ENCODE measurements at regions not wholly inside any gene's neighbourhood (a gene's known extent, or its start where the extent isn't known, plus 50 kb on each side); places are given as distances from the start of the nearest gene placed in this dataset.

- H4K5ac ChIP-seq (ENCODE audit: insufficient read length, low read depth, low read length), result no peak overlapping the region
- H2BK5ac ChIP-seq (ENCODE audit: low read depth, low read length), result no peak overlapping the region
- no peak overlapping the region for H3K14ac ChIP-seq (ENCODE audit: insufficient read length)
- H3K36me3 ChIP-seq (ENCODE audit: control insufficient read depth in 2 of 4, insufficient read depth in 4 of 4, low read length in 3 of 4), result no peaks in the 10 kb centered on the region
- no peak overlapping the region for H4K91ac ChIP-seq (replicated peaks; ENCODE audit: insufficient read length, low read length)
- no peak overlapping the region for H3K27ac ChIP-seq (ENCODE audit: low read depth, low read length)
- H3K9ac ChIP-seq (replicated peaks in 1 of 4; ENCODE audit: extremely low read depth in 1 of 4, low read depth in 3 of 4, low read length in 3 of 4), result no peak overlapping the region
- DNase-seq (ENCODE audit: low read depth in 1 of 2, low spot score in 2 of 2) (no peak), FAIRE-seq (no peak)
- H2BK120ac ChIP-seq (replicated peaks; ENCODE audit: low read depth, low read length), result no peak overlapping the region
- no peak overlapping the region for H3K18ac ChIP-seq (ENCODE audit: extremely low read depth, low read length)
- peaks cover 0 to 19% (median 16%) of the 10 kb centered on the region in 4 experiments; a peak in 6 of 7 replicates for H3K27me3 ChIP-seq (replicated peaks in 1 of 4; ENCODE audit: control insufficient read depth in 3 of 4, extremely low read depth in 1 of 4, insufficient read depth in 3 of 4, low read length in 3 of 4)
- no peak overlapping the region for H2AK5ac ChIP-seq (ENCODE audit: low read depth, low read length)
- H2BK12ac ChIP-seq (ENCODE audit: low read depth, low read length), result no peak overlapping the region
- no peaks in the 10 kb centered on the region for H4K20me1 ChIP-seq (replicated peaks in 1 of 2; ENCODE audit: control insufficient read depth in 1 of 2, insufficient read depth in 2 of 2, low read length in 2 of 2)
- H3K4me1 ChIP-seq (replicated peaks in 1 of 4; ENCODE audit: control insufficient read depth in 3 of 4, insufficient read depth in 4 of 4, low read length in 3 of 4), result peaks cover 0 to 10% (median 8%) of the 10 kb centered on the region in 4 experiments; a peak in 6 of 7 replicates
- H3K79me1 ChIP-seq (ENCODE audit: low read depth, low read length), result no peaks in the 10 kb centered on the region
- H3K23ac ChIP-seq (ENCODE audit: insufficient read length), result no peak overlapping the region
- CTCF ChIA-PET (ENCODE audit: partially characterized antibody), result interaction anchor here (0.9 to 2.2 kb wide), 4 partner anchors 56 to 234 kb away, joined by 3 to 9 read pairs (median 4); no protein-coding TSS in a partner anchor
- no peak overlapping the region for H3K4me2 ChIP-seq (ENCODE audit: insufficient read depth in 1 of 2, low read depth in 2 of 2, low read length in 2 of 2)
- H3K4ac ChIP-seq (replicated peaks; ENCODE audit: insufficient read length, low read depth, low read length), result no peak overlapping the region
- H3K56ac ChIP-seq (replicated peaks; ENCODE audit: insufficient read length, low read depth, low read length), result no peak overlapping the region
- H3K4me3 ChIP-seq (ENCODE audit: extremely low read depth in 1 of 4, insufficient read depth in 2 of 4, low read depth in 3 of 4, low read length in 4 of 4), result no peak overlapping the region
- H4K8ac ChIP-seq (ENCODE audit: extremely low read depth, insufficient read depth, low read length), result no peak overlapping the region
- no peaks in the 10 kb centered on the region for H3K79me2 ChIP-seq (ENCODE audit: control insufficient read depth in 1 of 2, insufficient read depth in 2 of 2, low read length in 2 of 2)
- 80% methylated on average over 6 of the region's 6 CpGs; no CpG with 5 or more reads in 1 of the 2 experiments for WGBS, 2 experiments (ENCODE audit: extremely low coverage in 1 of 2, insufficient coverage in 1 of 2, insufficient read length in 1 of 2, insufficient replicate concordance in 2 of 2, low coverage in 1 of 2, low lambda C conversion rate in 2 of 2, missing lambda C conversion rate in 1 of 2)
- no peaks in the 10 kb centered on the region for H3K9me3 ChIP-seq (ENCODE audit: insufficient read depth in 2 of 2, low read depth in 1 of 2, low read length in 1 of 2)
- H2AFZ ChIP-seq (ENCODE audit: low read length), result no peak overlapping the region
- peaks cover 2% of the 10 kb centered on the region; the same call in 1 of the 2 replicates for H3K23me2 ChIP-seq (ENCODE audit: low read depth, low read length)
- no peak overlapping the region for H2BK20ac ChIP-seq (ENCODE audit: low read length)
- no peak overlapping the region for H2BK15ac ChIP-seq (ENCODE audit: low read length)
- POLR2A ChIA-PET (ENCODE audit: partially characterized antibody), result no interaction called here
- TF ChIP-seq RBBP5 (IDR thresholded peaks at IDR 0.05; ENCODE audit: borderline replicate concordance, low read depth, low read length), result no peak
- TF ChIP-seq BRCA1 (IDR thresholded peaks at IDR 0.05; ENCODE audit: low read depth, low read length), result no peak
- no peak for TF ChIP-seq EP300 (IDR thresholded peaks at IDR 0.05; ENCODE audit: borderline replicate concordance in 1 of 2, low read depth in 2 of 2, low read length in 2 of 2)
- TF ChIP-seq YY1 (IDR thresholded peaks at IDR 0.05; ENCODE audit: low read depth, low read length), result no peak
- no peak for TF ChIP-seq POU5F1 (IDR thresholded peaks at IDR 0.05; ENCODE audit: low read depth, low read length)
- TF ChIP-seq ZNF274 (IDR thresholded peaks at IDR 0.05; ENCODE audit: borderline replicate concordance, extremely low read depth, low read length), result no peak
- TF ChIP-seq SUZ12 (IDR thresholded peaks at IDR 0.05; ENCODE audit: low read length), result no peak
- TF ChIP-seq PHF8 (conservative IDR thresholded peaks at IDR 0.05; ENCODE audit: low read depth, low read length), result no peak
- no peak for TF ChIP-seq SP4 (IDR thresholded peaks at IDR 0.05; ENCODE audit: low read length)
- TF ChIP-seq CTCF (IDR thresholded peaks at IDR 0.05; ENCODE audit: control extremely low read depth in 1 of 3, insufficient read depth in 1 of 3, low read depth in 1 of 3, low read length in 3 of 3), result no peak
Measured at GRCh38 chr10:44314802-44315460, 70.0 kb downstream of the CXCL12 start.

Measured in H1 (cell line).